SW 1271 (cell line): ENCODE measurements at regions not wholly inside any gene's neighbourhood (a gene's known extent, or its start where the extent isn't known, plus 50 kb on each side); places are given as distances from the start of the nearest gene placed in this dataset.
"Not testable (repeated sequence)": the region's sequence is repeated elsewhere in the genome, so short reads cannot be mapped to it uniquely, and the experiment has no call there.

Experiments used
- DNase-seq, 2 experiments: peaks; one replicate each; lab custom pipeline; 2025; lab: John Stamatoyannopoulos, UW

- DNase-seq: no peak
Observed at GRCh38 chr18:27579364-27579763, 394.3 kb upstream of the CHST9 start.

- DNase-seq: no peak
Observed at GRCh38 chr18:27577752-27578151, 392.6 kb upstream of the CHST9 start.

GRCh38 chr18:27577265-27577664 lies 392.2 kb upstream of the CHST9 start:
- no peak for DNase-seq

GRCh38 chr18:27567434-27567833 lies 382.3 kb upstream of the CHST9 start:
- DNase-seq: no peak

GRCh38 chr18:27564066-27564465 lies 379.0 kb upstream of the CHST9 start:
- DNase-seq: no peak

GRCh38 chr18:27558388-27559155 lies 373.5 kb upstream of the CHST9 start:
- no peak for DNase-seq

- DNase-seq: no peak
Observed at GRCh38 chr18:27556741-27557140, 371.6 kb upstream of the CHST9 start.

GRCh38 chr18:27549335-27550039 lies 364.4 kb upstream of the CHST9 start:
- no peak for DNase-seq

GRCh38 chr18:27546991-27547390 lies 361.9 kb upstream of the CHST9 start:
- no peak for DNase-seq

- no peak for DNase-seq
Observed at GRCh38 chr18:27544206-27544605, 359.1 kb upstream of the CHST9 start.

GRCh38 chr18:27541293-27541692 lies 356.2 kb upstream of the CHST9 start:
- no peak for DNase-seq

GRCh38 chr18:27540111-27540510 lies 355.0 kb upstream of the CHST9 start:
- DNase-seq: no peak

GRCh38 chr18:27528925-27529521 lies 343.9 kb upstream of the CHST9 start:
- no peak for DNase-seq

GRCh38 chr18:27527856-27528255 lies 342.7 kb upstream of the CHST9 start:
- no peak for DNase-seq

- DNase-seq: no peak
Observed at GRCh38 chr18:27520401-27520800, 335.3 kb upstream of the CHST9 start.

- DNase-seq: not testable (repeated sequence)
Observed at GRCh38 chr18:27510036-27510633, 325.0 kb upstream of the CHST9 start.

GRCh38 chr18:27501671-27502070 lies 316.6 kb upstream of the CHST9 start:
- no peak for DNase-seq

GRCh38 chr18:27500531-27500930 lies 315.4 kb upstream of the CHST9 start:
- no peak for DNase-seq

GRCh38 chr18:27497246-27497645 lies 312.1 kb upstream of the CHST9 start:
- no peak for DNase-seq

GRCh38 chr18:27493182-27493581 lies 308.1 kb upstream of the CHST9 start:
- DNase-seq: no peak

- DNase-seq: no peak
Observed at GRCh38 chr18:27491772-27492171, 306.7 kb upstream of the CHST9 start.

- DNase-seq: no peak
Observed at GRCh38 chr18:27483276-27483675, 298.2 kb upstream of the CHST9 start.

GRCh38 chr18:27478459-27478858 lies 293.4 kb upstream of the CHST9 start:
- no peak for DNase-seq
